AG09309 (cell line): ENCODE measurements at regions not wholly inside any gene's neighbourhood (a gene's known extent, or its start where the extent isn't known, plus 50 kb on each side); places are given as distances from the start of the nearest gene placed in this dataset.
"Not testable (repeated sequence)": the region's sequence is repeated elsewhere in the genome, so short reads cannot be mapped to it uniquely, and the experiment has no call there.

ENCODE experiments used
- DNase-seq: peaks from one replicate; pipeline ENCODE4 v3.0.0-alpha.2; 2010; ENCODE audit warnings: low read depth
- H3K4me3 ChIP-seq: 2 replicates; pipeline ENCODE4 v1.5.1; 2011; ENCODE audit warnings: mild to moderate bottlenecking, low read depth, low read length, moderate library complexity; ENCODE audit not compliant: control insufficient read depth
- TF ChIP-seq, protein P1 (sequence below): IDR thresholded peaks from 2 replicates; pipeline ENCODE4 v1.5.1; 2011; ENCODE audit warnings: mild to moderate bottlenecking, low read depth, low read length, inconsistent platforms; ENCODE audit not compliant: insufficient read depth, control insufficient read depth; ENCODE audit errors: missing control alignments

DNA sequence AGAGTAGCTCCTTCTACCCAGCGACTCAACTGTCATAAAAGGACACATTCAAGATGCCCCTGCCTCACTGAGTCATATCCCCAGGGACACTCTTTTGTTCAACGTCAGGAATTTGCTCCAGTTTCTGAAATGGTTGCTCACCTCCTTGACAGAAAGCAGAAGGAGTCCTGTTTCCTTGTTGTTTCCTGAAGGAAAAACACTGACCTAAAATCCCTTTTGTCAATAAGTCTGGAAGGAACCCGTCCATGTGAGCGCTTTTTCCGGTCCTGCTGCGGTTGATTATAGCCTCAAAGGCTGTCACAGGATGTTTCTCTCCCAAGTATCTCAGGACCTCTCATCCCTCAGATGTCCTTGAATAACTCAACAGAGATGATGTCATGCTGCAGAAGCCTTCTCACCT is 113.6 kb upstream of the PLEKHG1 start:
- no peak for DNase-seq
- TF ChIP-seq, protein P1, sequence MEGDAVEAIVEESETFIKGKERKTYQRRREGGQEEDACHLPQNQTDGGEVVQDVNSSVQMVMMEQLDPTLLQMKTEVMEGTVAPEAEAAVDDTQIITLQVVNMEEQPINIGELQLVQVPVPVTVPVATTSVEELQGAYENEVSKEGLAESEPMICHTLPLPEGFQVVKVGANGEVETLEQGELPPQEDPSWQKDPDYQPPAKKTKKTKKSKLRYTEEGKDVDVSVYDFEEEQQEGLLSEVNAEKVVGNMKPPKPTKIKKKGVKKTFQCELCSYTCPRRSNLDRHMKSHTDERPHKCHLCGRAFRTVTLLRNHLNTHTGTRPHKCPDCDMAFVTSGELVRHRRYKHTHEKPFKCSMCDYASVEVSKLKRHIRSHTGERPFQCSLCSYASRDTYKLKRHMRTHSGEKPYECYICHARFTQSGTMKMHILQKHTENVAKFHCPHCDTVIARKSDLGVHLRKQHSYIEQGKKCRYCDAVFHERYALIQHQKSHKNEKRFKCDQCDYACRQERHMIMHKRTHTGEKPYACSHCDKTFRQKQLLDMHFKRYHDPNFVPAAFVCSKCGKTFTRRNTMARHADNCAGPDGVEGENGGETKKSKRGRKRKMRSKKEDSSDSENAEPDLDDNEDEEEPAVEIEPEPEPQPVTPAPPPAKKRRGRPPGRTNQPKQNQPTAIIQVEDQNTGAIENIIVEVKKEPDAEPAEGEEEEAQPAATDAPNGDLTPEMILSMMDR, result no peak
- H3K4me3 ChIP-seq, result no peak overlapping the region

DNA sequence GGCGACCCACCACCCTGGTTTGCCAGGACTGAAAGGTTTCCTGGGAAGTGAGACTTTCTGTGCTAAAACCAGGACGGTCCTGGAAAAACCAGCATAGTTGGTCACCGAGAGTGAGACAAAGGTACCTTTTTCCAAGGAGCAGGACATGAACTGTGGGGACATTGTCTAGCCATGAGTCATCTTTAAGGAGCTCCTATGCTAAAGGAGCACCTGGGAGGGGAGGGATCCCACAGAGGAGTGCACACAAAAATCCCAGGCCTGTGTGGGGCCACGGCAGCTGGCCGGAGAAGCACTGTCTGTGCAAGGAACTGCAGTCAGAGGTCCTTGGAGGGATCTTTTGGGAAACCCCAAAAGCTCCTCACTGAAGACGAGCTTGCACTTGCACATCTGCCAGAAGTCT is 109.1 kb upstream of the PLEKHG1 start:
- TF ChIP-seq, protein P1, result no peak
- DNase-seq, result no peak
- no peak overlapping the region for H3K4me3 ChIP-seq

DNA sequence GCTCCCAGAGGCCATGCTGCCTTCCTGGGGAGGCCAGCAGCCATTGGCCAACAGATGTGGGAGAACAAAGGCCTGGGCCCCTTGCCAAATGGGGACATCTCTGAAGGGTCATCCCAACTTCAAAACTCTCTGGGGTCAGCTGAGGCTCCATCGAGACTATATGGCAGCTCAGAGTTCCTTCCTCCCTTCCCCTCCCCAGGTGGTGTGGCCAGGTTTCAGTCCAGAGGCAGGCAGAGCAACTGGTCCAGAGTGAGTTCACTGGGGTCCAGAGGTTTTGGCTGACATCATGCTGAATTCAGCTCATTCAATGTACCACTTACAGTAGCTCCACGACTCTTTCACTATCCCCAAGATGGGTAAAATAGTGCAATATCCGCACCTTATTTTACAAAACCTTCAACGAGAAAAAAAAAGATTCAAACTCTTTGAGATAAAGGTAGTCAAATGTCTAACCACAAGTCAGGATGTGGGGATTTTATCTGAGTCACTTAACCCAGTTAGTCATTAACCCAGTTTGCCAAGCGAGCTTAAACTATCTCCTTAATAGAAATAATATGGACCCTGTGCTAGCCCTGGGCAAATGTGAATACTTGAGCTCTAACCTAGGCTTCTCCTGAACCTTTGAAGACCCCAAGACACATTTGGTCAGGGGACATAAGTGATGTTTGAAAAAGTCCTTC is 108.4 kb upstream of the PLEKHG1 start:
- no peak overlapping the region for H3K4me3 ChIP-seq
- peak; percentile 40 for DNase-seq
- TF ChIP-seq, protein P1, result no peak

DNA sequence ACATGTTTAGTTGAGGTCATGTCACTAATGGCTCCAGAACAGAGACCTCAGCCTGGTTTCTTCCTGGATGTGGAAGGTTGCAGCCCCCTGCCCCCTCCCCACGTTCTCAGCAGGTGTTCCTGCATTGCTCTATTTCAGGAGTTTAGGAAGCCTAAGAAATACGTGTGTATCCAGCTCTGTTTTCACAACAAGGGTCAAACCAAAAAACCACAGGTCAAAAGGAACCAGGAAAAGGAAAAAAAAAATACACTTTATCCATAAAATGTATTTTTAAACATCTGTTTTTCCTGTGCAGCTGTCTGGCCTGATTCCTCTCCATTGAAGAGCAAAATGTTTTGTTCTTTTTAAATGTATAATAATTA is 107.9 kb upstream of the PLEKHG1 start:
- DNase-seq, result no peak
- TF ChIP-seq, protein P1, result no peak
- no peak overlapping the region for H3K4me3 ChIP-seq

DNA sequence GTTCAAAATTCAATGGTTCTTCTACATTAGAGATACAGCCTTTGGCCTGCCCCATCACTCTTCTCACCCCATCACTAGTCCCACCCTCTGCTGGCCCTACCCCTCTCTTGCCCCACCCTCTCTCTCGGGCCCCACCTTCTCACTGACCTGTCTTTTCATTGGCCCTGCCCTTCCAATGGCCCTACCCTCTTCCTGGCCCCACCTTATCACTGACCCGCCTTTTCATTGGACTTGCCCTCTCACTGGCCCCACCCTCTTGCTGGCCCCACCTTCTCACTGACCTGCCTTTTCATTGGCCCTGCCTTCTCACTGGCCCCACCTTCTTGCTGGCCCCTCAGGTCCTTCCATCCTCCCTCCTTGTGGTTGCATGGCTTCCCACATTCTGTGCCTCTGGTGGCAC is 107.2 kb upstream of the PLEKHG1 start:
- DNase-seq, result no peak
- TF ChIP-seq, protein P1, result no peak
- no peak overlapping the region for H3K4me3 ChIP-seq

DNA sequence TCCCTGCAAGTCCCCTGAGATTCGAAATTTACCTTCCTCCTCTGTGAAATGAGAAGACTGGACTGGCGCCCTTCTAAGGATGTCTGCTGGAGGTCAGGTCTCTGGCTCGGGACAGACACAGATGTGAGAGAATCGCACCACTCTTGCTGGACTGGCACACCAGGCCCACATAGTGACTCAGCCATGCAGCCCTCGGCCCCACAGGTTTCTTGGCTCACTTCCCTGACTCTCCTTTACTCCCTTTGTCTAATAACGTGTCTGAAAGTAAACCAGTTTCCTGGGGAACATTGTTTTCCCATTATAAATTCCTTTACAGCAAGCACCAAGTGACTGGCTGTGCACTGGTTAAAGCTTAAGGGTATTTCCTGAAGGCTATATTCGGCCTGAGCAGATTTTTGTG is 106.7 kb upstream of the PLEKHG1 start:
- TF ChIP-seq, protein P1, result no peak
- DNase-seq, result no peak
- H3K4me3 ChIP-seq, result no peak overlapping the region

DNA sequence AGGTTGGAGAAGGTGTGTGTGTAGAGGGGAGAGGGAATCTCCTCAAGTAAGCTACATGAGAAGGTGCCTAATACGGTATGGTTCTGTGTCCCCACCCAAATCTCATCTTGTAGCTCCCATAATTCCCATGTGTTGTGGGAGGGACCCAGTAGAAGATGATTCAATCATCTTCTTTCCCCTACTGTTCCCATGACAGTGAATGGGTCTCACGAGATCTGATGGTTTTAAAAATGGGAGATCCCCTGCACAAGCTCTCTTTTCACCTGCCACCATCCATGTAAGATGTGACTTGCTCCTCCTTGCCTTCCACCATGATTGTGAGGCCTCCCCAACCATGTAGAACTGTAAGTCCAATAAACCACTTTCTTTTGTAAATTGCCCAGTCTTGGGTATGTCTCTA is 106.1 kb upstream of the PLEKHG1 start:
- not testable (repeated sequence) for H3K4me3 ChIP-seq, DNase-seq
